Daoy (cell line): ENCODE measurements at regions not wholly inside any gene's neighbourhood (a gene's known extent, or its start where the extent isn't known, plus 50 kb on each side); places are given as distances from the start of the nearest gene placed in this dataset.
A peak's percentile ranks its signal among the peaks of the same experiment; 100 is the strongest.
"Not testable (repeated sequence)": the region's sequence is repeated elsewhere in the genome, so short reads cannot be mapped to it uniquely, and the experiment has no call there.

Source experiments
- DNase-seq: peaks from one replicate; pipeline ENCODE4 v3.0.0-alpha.2; 2015; ENCODE audit warnings: low read depth

DNA sequence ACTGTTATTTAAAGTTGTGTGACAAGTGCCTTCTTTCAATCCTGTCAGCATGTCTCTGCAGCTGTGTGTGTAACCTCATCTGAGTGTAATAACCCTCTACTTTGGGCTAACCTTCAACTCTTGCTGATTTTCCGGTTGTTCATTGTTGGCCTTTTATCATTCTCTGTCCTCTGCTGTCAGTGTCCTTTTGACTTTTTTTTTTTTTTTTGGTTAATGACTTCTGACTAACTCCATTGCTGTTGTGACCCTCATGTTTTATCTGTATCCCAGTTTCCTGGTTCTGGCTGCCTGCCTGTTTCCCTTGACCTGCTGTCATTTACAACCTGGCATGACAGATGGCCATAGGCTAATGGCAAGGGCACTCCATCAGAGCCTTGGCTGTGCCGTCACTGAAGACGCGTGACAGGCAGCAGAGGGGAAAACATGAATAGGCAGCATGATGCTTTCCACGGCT is 145.7 kb upstream of the MAN1A1 start:
- DNase-seq, result no peak

DNA sequence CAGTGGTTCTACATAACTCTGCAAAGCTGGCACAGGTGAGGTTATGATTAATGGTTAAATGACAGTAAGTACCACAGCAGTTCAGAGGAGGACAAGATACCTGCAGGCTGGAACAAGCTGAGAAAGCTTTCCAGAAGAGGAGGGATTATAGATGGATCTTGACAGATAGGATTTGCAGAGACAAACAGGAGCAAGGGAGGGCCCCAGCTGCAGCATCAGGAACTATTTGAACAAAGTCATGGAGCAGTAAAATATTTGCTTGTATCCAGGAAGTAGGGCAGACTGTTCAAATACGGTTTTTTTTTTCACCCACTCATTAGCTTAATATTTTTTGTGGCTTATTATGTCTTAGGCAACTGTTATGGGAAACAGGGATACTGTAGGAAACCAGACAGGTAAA is 144.4 kb upstream of the MAN1A1 start:
- DNase-seq, result no peak

DNA sequence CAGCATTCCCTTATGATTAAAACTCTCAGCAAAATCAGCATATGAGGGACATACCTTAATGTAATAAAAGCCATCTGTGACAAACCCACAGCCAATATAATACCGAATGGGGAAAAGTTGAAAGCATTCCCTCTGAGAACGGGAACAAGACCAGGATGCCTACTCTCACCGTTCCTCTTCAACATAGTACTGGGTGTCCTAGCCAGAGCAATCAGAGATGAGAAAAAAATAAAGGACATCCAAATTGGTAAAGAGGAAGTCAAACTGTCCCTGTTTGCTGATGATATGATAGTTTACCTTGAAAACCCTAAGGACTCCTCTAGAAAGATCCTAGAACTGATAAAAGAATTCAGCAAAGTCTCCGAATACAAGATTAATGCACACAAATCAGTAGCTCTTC is 141.6 kb upstream of the MAN1A1 start:
- DNase-seq, result not testable (repeated sequence)

DNA sequence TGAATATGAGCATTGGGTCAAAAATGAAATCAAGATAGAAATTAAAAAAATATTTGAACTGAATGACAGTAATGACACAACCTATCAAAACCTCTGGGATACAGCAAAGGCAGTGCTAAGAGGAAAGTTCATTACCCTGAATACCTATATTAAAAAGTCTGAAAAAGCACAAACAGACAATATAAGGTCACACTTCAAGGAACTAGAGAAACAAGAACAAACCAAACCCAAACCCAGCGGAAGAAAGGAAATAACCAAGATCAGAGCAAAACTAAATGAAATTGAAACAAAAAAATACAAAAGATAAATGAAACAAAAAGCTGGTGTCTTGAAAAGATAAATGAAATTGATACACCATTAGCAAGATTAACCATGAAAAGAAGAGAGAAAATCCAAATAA is 140.5 kb upstream of the MAN1A1 start:
- not testable (repeated sequence) for DNase-seq

DNA sequence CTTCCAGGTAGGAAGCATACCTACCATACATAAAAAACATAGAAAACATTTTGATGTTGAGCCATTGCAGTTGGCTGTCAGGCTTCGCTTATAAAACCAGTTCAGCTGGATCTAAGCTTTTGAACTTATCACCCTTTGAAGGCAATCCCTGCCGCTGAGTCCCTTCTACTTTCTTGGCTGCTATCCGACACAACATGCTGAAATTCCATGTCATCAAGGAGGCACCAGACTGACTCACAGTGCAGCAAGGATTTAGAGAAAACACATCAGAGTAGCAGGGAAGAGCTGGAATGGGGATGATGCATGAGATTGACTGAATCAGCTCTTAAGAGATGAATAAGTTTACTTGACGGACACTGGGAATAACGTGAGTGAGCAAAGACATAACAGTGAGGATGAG is 135.0 kb upstream of the MAN1A1 start:
- peak; percentile 69 for DNase-seq

- no peak for DNase-seq
Measured at GRCh38 chr6:119483908-119484307, 134.3 kb upstream of the MAN1A1 start.

DNA sequence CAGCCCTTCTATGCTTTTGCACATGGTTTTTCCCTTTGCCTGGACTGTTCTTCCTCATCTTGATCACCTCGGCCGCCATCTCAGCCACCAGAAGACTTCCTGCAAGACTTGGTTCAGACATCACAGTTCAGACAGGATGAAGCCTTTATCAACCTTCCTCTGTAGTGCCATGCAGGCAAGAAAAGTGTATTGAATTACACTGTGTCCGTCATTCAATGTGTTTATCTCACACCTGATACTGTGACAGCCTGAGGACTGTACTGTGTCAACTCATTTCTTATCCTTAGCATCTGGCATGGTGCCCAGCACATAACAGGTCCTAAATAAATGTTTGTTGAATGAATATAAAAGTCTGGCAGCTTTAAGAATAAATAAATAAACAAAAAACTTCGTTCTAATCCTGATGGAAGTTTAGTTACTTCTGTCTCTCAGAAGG is 133.3 kb upstream of the MAN1A1 start:
- DNase-seq, result no peak

DNA sequence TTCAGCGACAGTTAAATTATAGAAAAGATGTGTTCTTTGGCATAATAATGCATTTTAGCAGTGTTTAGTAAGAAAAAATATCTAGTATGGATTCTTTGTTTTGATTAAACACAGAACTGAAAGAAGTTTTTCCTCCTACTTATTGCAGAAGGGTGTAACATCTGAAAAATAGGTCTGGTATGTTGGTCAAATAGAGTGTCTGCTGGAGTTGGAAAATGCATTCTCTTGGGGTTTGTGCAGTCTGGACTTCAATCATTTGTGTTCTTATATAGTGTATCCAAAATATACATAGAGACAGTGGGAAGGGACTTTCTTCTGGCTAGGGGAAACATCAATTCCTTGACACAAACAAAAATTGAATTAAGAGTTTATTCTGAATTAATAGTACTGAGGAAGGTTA is 132.4 kb upstream of the MAN1A1 start:
- DNase-seq, result no peak

DNA sequence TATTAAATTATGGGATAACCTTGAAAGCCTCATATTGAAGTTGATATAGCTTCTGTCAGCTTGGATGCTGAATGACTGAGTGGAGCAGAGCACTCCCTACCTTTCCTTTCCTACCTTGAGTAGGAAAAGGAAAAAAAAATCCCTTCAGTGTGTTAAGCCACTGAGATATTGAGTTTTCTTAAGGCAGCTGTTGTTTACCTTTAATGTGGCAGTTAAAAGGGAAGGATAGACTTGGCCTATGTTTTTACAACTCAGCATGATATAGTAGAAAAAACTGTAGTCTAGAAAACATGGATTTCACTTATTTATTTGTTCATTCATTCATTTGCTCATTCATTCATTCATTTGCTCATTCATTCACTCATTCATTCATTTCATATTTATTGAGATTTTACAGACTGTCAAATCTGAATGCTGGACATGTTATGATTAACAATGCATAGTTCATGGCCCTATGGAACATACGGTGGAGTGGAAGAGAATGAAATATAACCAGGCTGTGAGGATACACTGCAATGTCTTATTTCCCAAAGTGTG is 131.5 kb upstream of the MAN1A1 start:
- no peak for DNase-seq

- DNase-seq, result no peak
Measured at GRCh38 chr6:119479860-119480655, 130.5 kb upstream of the MAN1A1 start.

- no peak for DNase-seq
Measured at GRCh38 chr6:119476554-119476953, 127.0 kb upstream of the MAN1A1 start.

GRCh38 chr6:119476024-119476423 is 126.5 kb upstream of the MAN1A1 start:
- no peak for DNase-seq

- DNase-seq, result no peak
Measured at GRCh38 chr6:119470893-119471542, 121.5 kb upstream of the MAN1A1 start.

- peak; percentile 31 for DNase-seq
Measured at GRCh38 chr6:119467488-119468081, 118.0 kb upstream of the MAN1A1 start.

GRCh38 chr6:119466226-119466625 is 116.7 kb upstream of the MAN1A1 start:
- DNase-seq, result no peak

DNA sequence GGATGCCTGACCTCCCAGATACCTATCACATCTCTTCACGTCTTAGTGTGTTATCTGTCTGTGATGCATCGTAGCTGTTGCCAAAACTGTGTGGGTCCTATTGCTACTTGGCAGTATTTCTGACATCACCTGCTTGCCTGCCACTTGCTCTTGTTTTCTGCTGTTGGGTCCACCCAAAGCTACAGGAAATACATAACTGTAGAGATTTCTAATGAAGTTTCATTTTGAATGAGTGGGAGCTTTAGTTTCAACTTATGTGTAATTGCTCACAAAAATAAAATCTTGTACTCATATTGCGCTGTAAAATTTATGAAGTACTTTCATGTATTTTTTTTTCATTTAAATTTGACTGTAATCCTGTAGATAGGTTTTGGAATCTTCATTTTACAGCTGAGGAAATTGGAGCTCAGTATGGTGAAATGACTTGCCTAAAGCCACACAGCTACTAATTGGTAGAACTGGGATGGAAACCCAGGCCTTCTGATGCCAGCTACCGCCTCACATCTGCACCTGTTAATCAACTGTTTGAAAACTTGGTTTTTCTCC is 113.6 kb upstream of the MAN1A1 start:
- no peak for DNase-seq

DNA sequence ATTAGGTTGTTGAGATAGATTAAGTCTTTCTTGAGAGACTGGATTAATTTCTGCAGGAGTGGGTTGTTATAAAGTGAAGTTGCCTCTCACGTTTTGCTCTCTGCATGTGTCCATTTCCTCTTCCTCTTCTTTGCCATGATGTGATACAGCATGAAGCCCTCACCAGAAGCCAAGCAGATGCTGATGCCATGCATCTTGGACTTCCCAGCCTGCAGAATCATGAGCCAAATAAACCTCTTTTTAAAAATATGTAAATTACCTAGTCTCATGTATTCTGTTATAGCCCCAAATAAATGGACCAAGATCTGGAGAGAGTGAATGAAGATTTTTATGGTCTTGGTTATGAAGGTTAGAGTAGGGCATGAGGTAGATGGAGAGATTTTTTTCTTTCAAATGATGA is 111.6 kb upstream of the MAN1A1 start:
- DNase-seq, result no peak

GRCh38 chr6:119459207-119459974 is 109.8 kb upstream of the MAN1A1 start:
- DNase-seq, result no peak

- no peak for DNase-seq
Measured at GRCh38 chr6:119454714-119455113, 105.2 kb upstream of the MAN1A1 start.

DNA sequence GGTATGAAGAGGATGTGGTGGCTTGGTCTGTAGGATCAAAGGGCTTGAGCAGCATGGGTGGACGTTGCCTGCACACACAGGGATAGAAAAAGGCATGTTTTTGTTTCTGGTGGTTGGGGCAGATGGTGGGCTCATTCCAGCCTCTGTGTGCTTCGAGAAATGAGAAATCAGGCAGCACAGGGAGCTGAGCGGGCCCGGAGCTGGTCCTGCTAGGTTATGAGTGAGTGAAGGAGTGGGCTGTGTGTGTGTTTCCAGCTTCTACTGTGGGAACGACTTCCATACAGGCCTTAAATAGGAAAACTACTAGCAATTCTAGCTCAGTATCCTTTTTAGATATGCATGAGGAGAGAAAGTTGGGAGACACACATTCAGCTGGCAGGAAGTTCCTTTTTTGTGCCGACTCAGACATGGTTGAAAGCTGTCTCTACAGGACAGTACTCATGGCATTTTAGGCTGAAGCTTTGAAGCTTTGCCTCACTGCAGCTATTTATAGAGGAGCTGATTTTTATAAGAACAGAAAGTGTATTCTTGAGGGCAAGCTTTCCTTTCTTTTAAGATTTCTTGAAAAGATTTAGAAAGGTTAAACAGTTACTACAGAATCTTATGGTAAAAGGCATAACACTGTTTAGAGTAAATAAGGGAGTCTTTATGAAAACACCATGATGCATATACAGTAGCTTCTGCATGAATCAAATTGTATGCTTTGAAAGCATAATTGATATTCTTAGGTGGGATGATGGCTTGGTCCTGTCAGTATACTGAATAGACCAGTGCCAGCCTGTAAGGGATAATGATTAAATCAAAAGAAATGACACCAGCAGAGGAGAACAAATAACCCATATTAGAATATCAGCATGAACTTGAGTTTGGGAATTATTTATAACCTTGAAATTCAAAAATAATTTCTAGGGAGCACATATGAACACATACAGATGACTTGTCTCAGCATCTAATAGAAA is 104.0 kb upstream of the MAN1A1 start:
- DNase-seq, result no peak
